Natural killer cell (primary cell): ENCODE measurements at regions not wholly inside any gene's neighbourhood (a gene's known extent, or its start where the extent isn't known, plus 50 kb on each side); places are given as distances from the start of the nearest gene placed in this dataset.

ENCODE experiments used
- ATAC-seq, 3 donors: fragments of 150-1000 bp in 2 of 3; fragments of 200-7000 bp in 1 of 3; cut with Tn5 transposase; 1 replicate in 1 of 3; 2 replicates in 2 of 3; pipeline ENCODE4 v1.10.0; 2021; ENCODE audit warnings: mild to moderate bottlenecking in 2 of 3, moderate library complexity in 2 of 3
- DNase-seq, 2 donors: peaks; one replicate each; pipeline versions ENCODE4 v3.0.0 to v3.0.0-alpha.2; 2013 to 2021; ENCODE audit warnings: mixed read lengths in 1 of 2
- H3K27ac ChIP-seq: one replicate; pipeline ENCODE4 v1.5.1; 2013; ENCODE audit warnings: mild to moderate bottlenecking, low read length
- H3K27me3 ChIP-seq: one replicate; pipeline ENCODE4 v1.6.1; 2013; ENCODE audit warnings: low read length; ENCODE audit not compliant: control insufficient read depth, insufficient read depth
- H3K36me3 ChIP-seq: one replicate; pipeline ENCODE4 v1.6.1; 2013; ENCODE audit warnings: low read length; ENCODE audit not compliant: control insufficient read depth, insufficient read depth
- H3K4me1 ChIP-seq: one replicate; pipeline ENCODE4 v1.6.1; 2013; ENCODE audit warnings: low read length; ENCODE audit not compliant: control insufficient read depth, insufficient read depth
- H3K4me3 ChIP-seq: one replicate; pipeline ENCODE4 v1.5.1; 2013; ENCODE audit warnings: low read length
- H3K9me3 ChIP-seq: one replicate; pipeline ENCODE4 v1.6.1; 2013; ENCODE audit warnings: low read length; ENCODE audit not compliant: control insufficient read depth, insufficient read depth
- H3K27ac Mint-ChIP-seq, 2 donors: one replicate each; pipeline ENCODE4 v1.8.0; 2022; ENCODE audit warnings: mild to moderate bottlenecking in 2 of 2, mixed read lengths in 2 of 2, moderate library complexity in 1 of 2
- H3K27me3 Mint-ChIP-seq, 2 donors: one replicate each; pipeline ENCODE4 v1.8.0; 2022; ENCODE audit warnings: low read depth in 2 of 2, mixed read lengths in 2 of 2
- H3K36me3 Mint-ChIP-seq: one replicate; pipeline ENCODE4 v1.8.0; 2022; ENCODE audit warnings: mixed read lengths
- H3K4me1 Mint-ChIP-seq, 2 donors: one replicate each; pipeline ENCODE4 v1.8.0; 2022; ENCODE audit warnings: mixed read lengths in 2 of 2
- H3K4me3 Mint-ChIP-seq: one replicate; pipeline ENCODE4 v1.8.0; 2022; ENCODE audit warnings: mild to moderate bottlenecking, moderate library complexity, mixed read lengths
- H3K9me3 Mint-ChIP-seq, 2 donors: one replicate each; pipeline ENCODE4 v1.8.0; 2022; ENCODE audit warnings: mixed read lengths in 2 of 2
- CTCF ChIP-seq: fragments of 200-600 bp; IDR thresholded peaks from one replicate; pipeline ENCODE4 v1.8.0; 2022; ENCODE audit warnings: antibody characterized with exemption
- WGBS: methylation state at CpG from one replicate; pipeline ENCODE4 v1.1.7; 2013; ENCODE audit warnings: missing lambda C conversion rate; ENCODE audit not compliant: insufficient coverage; 5-methylcytosine and 5-hydroxymethylcytosine counted together
- intact Hi-C: fragments of 100-400 bp; cut with micrococcal nuclease; formaldehyde crosslinking; loops from one replicate; pipeline ENCODE4 v1.14.2; 2022

- H3K27ac Mint-ChIP-seq: no peak overlapping the region
These were observed 141.1 kb upstream of the PTPRG start for GRCh38 chr3:61420136-61420759.

GRCh38 chr3:61422945-61423673 lies 138.3 kb upstream of the PTPRG start:
- H3K27ac Mint-ChIP-seq: no peak overlapping the region
- Histone ChIP-seq H3K27me3 (no peaks in the 10 kb centered on the region), H3K4me1 (no peaks in the 10 kb centered on the region), H3K9me3 (no peaks in the 10 kb centered on the region), H3K4me3 (no peak overlapping the region), H3K36me3 (no peaks in the 10 kb centered on the region), H3K27ac (no peak overlapping the region)
- intact Hi-C loops: no loop called here
- no peaks in the 10 kb centered on the region for H3K4me1 Mint-ChIP-seq
- no peak for DNase-seq
- TF ChIP-seq CTCF: no peak
- H3K4me3 Mint-ChIP-seq: no peak overlapping the region
- H3K27me3 Mint-ChIP-seq: no peaks in the 10 kb centered on the region
- no CpG with 5 or more reads among the region's 1 CpG for WGBS
- no peaks in the 10 kb centered on the region for H3K36me3 Mint-ChIP-seq
- H3K9me3 Mint-ChIP-seq: peaks cover 2% of the 10 kb centered on the region in 2 donors
- no peak for ATAC-seq

More at GRCh38 chr3:61420136-61420759, 141.1 kb upstream of the PTPRG start:
- H3K36me3 ChIP-seq: no peaks in the 10 kb centered on the region
- WGBS: 82% methylated on average over 4 of the region's 4 CpGs
- ATAC-seq (no peak), DNase-seq (no peak)
- peaks cover 2% of the 10 kb centered on the region in 2 donors for H3K9me3 Mint-ChIP-seq
- no peaks in the 10 kb centered on the region for H3K4me1 ChIP-seq
- TF ChIP-seq CTCF: no peak
- no peak overlapping the region for H3K27ac ChIP-seq
- H3K4me3 Mint-ChIP-seq: no peak overlapping the region
- H3K4me3 ChIP-seq: no peak overlapping the region
- no peaks in the 10 kb centered on the region for H3K4me1 Mint-ChIP-seq
- intact Hi-C loops: no loop called here
- no peaks in the 10 kb centered on the region for H3K27me3 Mint-ChIP-seq
- no peaks in the 10 kb centered on the region for H3K27me3 ChIP-seq
- no peaks in the 10 kb centered on the region for H3K36me3 Mint-ChIP-seq
- H3K9me3 ChIP-seq: no peaks in the 10 kb centered on the region

- H3K27me3 Mint-ChIP-seq: no peaks in the 10 kb centered on the region
- H3K36me3 ChIP-seq: no peaks in the 10 kb centered on the region
- H3K4me1 Mint-ChIP-seq: no peaks in the 10 kb centered on the region
- no peaks in the 10 kb centered on the region for H3K27me3 ChIP-seq
- DNase-seq (no peak), ATAC-seq (no peak)
- no peaks in the 10 kb centered on the region for H3K36me3 Mint-ChIP-seq
- WGBS: 91% methylated on average over 4 of the region's 4 CpGs
- H3K9me3 ChIP-seq: no peaks in the 10 kb centered on the region
- intact Hi-C loops: no loop called here
- H3K4me1 ChIP-seq: no peaks in the 10 kb centered on the region
- H3K4me3 ChIP-seq: no peak overlapping the region
- H3K4me3 Mint-ChIP-seq: no peak overlapping the region
- H3K9me3 Mint-ChIP-seq: no peaks in the 10 kb centered on the region
- no peak overlapping the region for H3K27ac ChIP-seq
- TF ChIP-seq CTCF: no peak
- H3K27ac Mint-ChIP-seq: no peak overlapping the region
These were observed 136.0 kb upstream of the PTPRG start for GRCh38 chr3:61425356-61425755.
